MCF 10A (cell line): ENCODE measurements at regions not wholly inside any gene's neighbourhood (a gene's known extent, or its start where the extent isn't known, plus 50 kb on each side); places are given as distances from the start of the nearest gene placed in this dataset.

Source experiments
- BruUV-seq: library from RNA; stranded (reverse); fragments of 400-500 nt; replicated peaks from 2 replicates; lab custom pipeline; 2021; lab: Mats Ljungman, UMichigan
- CTCF ChIA-PET: fragments of 300-600 bp; sonication (Branson Sonifier 250); formaldehyde crosslinking; extraction: SDS; loops from one replicate; lab custom pipeline; 2021; ENCODE audit warnings: antibody characterized with exemption, inconsistent platforms; lab: Yijun Ruan, JAX
- POLR2A ChIA-PET: fragments of 300-600, 350-650 bp; sonication (Branson Sonifier 250); formaldehyde crosslinking; extraction: SDS; loops from one replicate; lab custom pipeline; 2020; ENCODE audit warnings: antibody characterized with exemption, inconsistent platforms; lab: Yijun Ruan, JAX
- DNase-seq: peaks from one replicate; pipeline ENCODE4 v3.0.0-alpha.2; 2018; ENCODE audit not compliant: unreplicated experiment
- H3K27ac Mint-ChIP-seq: one replicate; pipeline ENCODE4 v1.8.0; 2022; ENCODE audit warnings: mild to moderate bottlenecking, low read depth, mixed read lengths; ENCODE audit not compliant: unreplicated experiment
- H3K27me3 Mint-ChIP-seq: one replicate; pipeline ENCODE4 v1.8.0; 2022; ENCODE audit warnings: mixed read lengths; ENCODE audit not compliant: insufficient read depth, unreplicated experiment
- H3K36me3 Mint-ChIP-seq: one replicate; pipeline ENCODE4 v1.8.0; 2022; ENCODE audit warnings: mild to moderate bottlenecking, moderate library complexity, mixed read lengths; ENCODE audit not compliant: insufficient read depth, unreplicated experiment
- H3K4me1 Mint-ChIP-seq: one replicate; pipeline ENCODE4 v1.8.0; 2022; ENCODE audit warnings: mixed read lengths; ENCODE audit not compliant: insufficient read depth, unreplicated experiment
- H3K4me3 Mint-ChIP-seq: one replicate; pipeline ENCODE4 v1.8.0; 2022; ENCODE audit warnings: mild to moderate bottlenecking, moderate library complexity, mixed read lengths; ENCODE audit not compliant: unreplicated experiment
- H3K9me3 Mint-ChIP-seq: one replicate; pipeline ENCODE4 v1.8.0; 2022; ENCODE audit warnings: mixed read lengths; ENCODE audit not compliant: unreplicated experiment
- intact Hi-C: fragments of 100-400 bp; cut with micrococcal nuclease; formaldehyde crosslinking; loops from 2 replicates; pipeline ENCODE4 v1.14.1; 2022
- TF ChIP-seq, protein P1 (sequence below): fragments of 200-600 bp; IDR thresholded peaks from one replicate; pipeline ENCODE4 v1.8.0; 2022; ENCODE audit warnings: antibody characterized with exemption, mild to moderate bottlenecking; ENCODE audit not compliant: unreplicated experiment

DNA sequence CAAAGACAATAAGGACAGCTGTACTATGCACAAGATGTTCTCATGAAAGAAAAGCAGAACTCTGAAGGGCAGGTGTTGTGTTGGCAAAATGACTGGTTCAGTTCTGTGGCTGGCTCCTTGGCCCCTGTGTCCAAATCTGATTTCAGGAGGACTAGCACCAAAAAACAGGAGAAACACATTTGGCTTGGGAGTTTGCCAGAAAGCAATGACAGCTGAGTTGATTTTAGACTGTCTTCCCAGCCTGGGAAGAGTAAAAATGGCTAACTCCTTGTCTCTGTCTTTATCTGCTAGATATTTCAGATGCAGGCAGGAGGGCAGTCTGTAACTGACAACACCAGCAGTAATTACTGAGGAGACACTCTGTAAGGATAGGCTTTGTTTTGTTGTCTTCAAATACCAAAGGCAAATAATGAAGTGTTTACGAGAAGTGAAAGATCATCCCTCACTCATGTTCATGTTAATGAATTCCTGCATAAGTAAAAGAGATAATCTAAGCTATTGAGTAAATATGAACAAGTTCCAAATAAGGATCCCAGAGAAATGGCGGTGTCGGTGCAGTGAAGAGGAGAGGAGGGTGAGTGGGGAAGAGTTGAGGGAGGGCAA, 989.0 kb downstream of the CDH11 start:
- Mint-ChIP-seq H3K4me3 (no peak overlapping the region), H3K9me3 (no peaks in the 10 kb centered on the region), H3K4me1 (no peaks in the 10 kb centered on the region), H3K36me3 (no peaks in the 10 kb centered on the region), H3K27me3 (no peaks in the 10 kb centered on the region), H3K27ac (no peak overlapping the region)
- ChIA-PET CTCF (interaction anchor here (0.6 to 0.7 kb wide), 2 partner anchors 580 to 772 kb away, joined by 3 to 7 read pairs; no protein-coding TSS in a partner anchor), POLR2A (no interaction called here)
- TF ChIP-seq, protein P1, sequence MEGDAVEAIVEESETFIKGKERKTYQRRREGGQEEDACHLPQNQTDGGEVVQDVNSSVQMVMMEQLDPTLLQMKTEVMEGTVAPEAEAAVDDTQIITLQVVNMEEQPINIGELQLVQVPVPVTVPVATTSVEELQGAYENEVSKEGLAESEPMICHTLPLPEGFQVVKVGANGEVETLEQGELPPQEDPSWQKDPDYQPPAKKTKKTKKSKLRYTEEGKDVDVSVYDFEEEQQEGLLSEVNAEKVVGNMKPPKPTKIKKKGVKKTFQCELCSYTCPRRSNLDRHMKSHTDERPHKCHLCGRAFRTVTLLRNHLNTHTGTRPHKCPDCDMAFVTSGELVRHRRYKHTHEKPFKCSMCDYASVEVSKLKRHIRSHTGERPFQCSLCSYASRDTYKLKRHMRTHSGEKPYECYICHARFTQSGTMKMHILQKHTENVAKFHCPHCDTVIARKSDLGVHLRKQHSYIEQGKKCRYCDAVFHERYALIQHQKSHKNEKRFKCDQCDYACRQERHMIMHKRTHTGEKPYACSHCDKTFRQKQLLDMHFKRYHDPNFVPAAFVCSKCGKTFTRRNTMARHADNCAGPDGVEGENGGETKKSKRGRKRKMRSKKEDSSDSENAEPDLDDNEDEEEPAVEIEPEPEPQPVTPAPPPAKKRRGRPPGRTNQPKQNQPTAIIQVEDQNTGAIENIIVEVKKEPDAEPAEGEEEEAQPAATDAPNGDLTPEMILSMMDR, result no peak
- intact Hi-C loops, result no loop called here
- DNase-seq, result no peak
- BruUV-seq, result no TSS peak

DNA sequence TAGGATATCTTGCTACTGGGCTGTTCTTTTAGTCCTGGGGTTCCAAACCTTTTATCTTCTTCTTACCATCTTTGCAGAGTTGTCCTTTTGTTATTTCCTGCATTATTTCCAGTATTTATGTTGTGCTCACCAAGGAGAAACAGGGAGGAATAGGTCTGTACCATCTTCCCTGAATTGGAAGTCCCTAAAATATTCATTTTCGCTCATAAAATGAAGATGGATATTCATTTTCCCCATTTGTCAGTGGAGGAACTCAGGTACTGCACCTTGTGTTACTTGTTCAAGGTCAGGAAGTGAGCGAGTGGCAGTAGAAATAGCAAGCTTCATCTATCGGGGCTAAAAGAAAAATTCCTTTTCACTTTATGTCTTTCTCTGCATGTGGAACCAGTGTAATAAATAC, 989.7 kb downstream of the CDH11 start:
- H3K9me3 Mint-ChIP-seq, result no peaks in the 10 kb centered on the region
- no peaks in the 10 kb centered on the region for H3K4me1 Mint-ChIP-seq
- TF ChIP-seq, protein P1, result no peak
- H3K36me3 Mint-ChIP-seq, result no peaks in the 10 kb centered on the region
- H3K27ac Mint-ChIP-seq, result no peak overlapping the region
- intact Hi-C loops, result no loop called here
- no peak for DNase-seq
- H3K27me3 Mint-ChIP-seq, result no peaks in the 10 kb centered on the region
- no TSS peak for BruUV-seq
- ChIA-PET CTCF (interaction anchor here (0.7 kb wide), 2 partner anchors 581 to 818 kb away, joined by 3 read pairs; no protein-coding TSS in a partner anchor), POLR2A (no interaction called here)
- H3K4me3 Mint-ChIP-seq, result no peak overlapping the region

DNA sequence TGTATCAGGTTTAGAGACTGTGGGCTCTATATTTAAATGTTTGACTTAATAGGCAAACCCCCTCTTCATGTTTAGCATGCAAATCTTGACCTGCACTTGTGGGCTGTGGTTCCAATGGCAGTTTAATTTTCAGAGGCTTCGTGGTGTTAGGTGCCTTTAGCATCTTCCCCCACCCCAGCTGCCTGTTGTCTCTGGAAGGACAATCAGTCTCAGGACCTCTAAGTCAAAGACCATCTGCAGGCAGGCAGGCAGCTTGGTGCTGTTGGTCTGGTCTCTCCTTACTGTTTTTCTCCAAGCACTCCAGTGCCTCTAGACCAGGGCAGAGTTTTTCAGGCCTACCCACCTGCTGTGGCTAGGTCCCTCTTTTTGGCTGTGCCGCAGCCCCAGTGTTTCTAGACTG, 990.4 kb downstream of the CDH11 start:
- CTCF ChIA-PET, result no interaction called here
- H3K27ac Mint-ChIP-seq, result no peak overlapping the region
- no peaks in the 10 kb centered on the region for H3K4me1 Mint-ChIP-seq
- TF ChIP-seq, protein P1, result no peak
- no peaks in the 10 kb centered on the region for H3K9me3 Mint-ChIP-seq
- no peaks in the 10 kb centered on the region for H3K36me3 Mint-ChIP-seq
- POLR2A ChIA-PET, result no interaction called here
- no TSS peak for BruUV-seq
- no peak for DNase-seq
- no peak overlapping the region for H3K4me3 Mint-ChIP-seq
- no peaks in the 10 kb centered on the region for H3K27me3 Mint-ChIP-seq
- intact Hi-C loops, result no loop called here

DNA sequence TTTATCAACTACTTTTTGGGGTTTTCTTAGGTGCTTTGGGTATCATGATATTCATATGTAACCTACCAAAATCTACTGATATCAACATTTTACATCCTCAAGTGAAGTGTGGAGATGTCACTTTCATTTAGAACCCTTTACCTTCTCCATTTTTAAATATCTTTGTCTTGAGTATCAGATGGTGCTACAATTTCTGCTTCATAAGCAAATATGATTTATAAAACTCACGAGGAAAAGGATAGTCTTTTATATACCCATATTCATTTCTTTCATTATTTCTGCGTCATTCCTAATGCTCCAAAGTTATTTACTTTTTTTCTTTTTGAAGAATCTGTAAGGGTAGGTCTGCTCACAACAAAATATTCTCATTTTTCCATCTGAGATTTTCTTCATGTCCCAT, 991.7 kb downstream of the CDH11 start:
- no TSS peak for BruUV-seq
- H3K27ac Mint-ChIP-seq, result no peak overlapping the region
- POLR2A ChIA-PET, result interaction anchor here (0.7 kb wide), 1 partner anchor 58 kb away, joined by 3 read pairs; no protein-coding TSS in a partner anchor

More for the DNA sequence above, 991.7 kb downstream of the CDH11 start:
- no peaks in the 10 kb centered on the region for H3K4me1 Mint-ChIP-seq
- no peak for DNase-seq
- TF ChIP-seq, protein P1, result no peak
- intact Hi-C loops, result no loop called here
- H3K27me3 Mint-ChIP-seq, result no peaks in the 10 kb centered on the region
- CTCF ChIA-PET, result no interaction called here
- no peaks in the 10 kb centered on the region for H3K36me3 Mint-ChIP-seq
- H3K9me3 Mint-ChIP-seq, result no peaks in the 10 kb centered on the region
- H3K4me3 Mint-ChIP-seq, result no peak overlapping the region
